GM23338 (cell line): ENCODE measurements at regions not wholly inside any gene's neighbourhood (a gene's known extent, or its start where the extent isn't known, plus 50 kb on each side); places are given as distances from the start of the nearest gene placed in this dataset.

ENCODE experiments used
- ATAC-seq: fragments of 200-7000 bp; cut with Tn5 transposase; 3 replicates; pipeline ENCODE4 v1.9.1; 2020
- DNase-seq: peaks from one replicate; pipeline ENCODE4 v3.0.0-alpha.2; 2015; ENCODE audit warnings: low spot score
- H2AFZ ChIP-seq: fragments of 200-600 bp; sonication (generic); 2 replicates; pipeline ENCODE4 v1.8.0; 2016; ENCODE audit warnings: antibody characterized with exemption, mild to moderate bottlenecking, moderate library complexity
- H3F3A ChIP-seq: fragments of 200-600 bp; sonication (generic); replicated peaks from 2 replicates; pipeline ENCODE4 v1.8.0; 2017; ENCODE audit warnings: antibody characterized with exemption, mixed run types, low read depth
- H3K27ac ChIP-seq: fragments of 200-600 bp; sonication (generic); 2 replicates; pipeline ENCODE4 v1.6.1; 2016; ENCODE audit warnings: low read depth
- H3K27me3 ChIP-seq: fragments of 200-600 bp; sonication (generic); 2 replicates; pipeline ENCODE4 v1.8.0; 2016; ENCODE audit warnings: mild to moderate bottlenecking, mixed run types, moderate library complexity; ENCODE audit not compliant: insufficient read depth
- H3K36me3 ChIP-seq: fragments of 200-600 bp; sonication (generic); 2 replicates; pipeline ENCODE4 v1.8.0; 2016; ENCODE audit warnings: mild to moderate bottlenecking; ENCODE audit not compliant: insufficient read depth
- H3K4me1 ChIP-seq: fragments of 200-600 bp; sonication (generic); 2 replicates; pipeline ENCODE4 v1.8.0; 2016; ENCODE audit warnings: mild to moderate bottlenecking, moderate library complexity; ENCODE audit not compliant: insufficient read depth
- H3K4me2 ChIP-seq: fragments of 200-600 bp; sonication (generic); 2 replicates; pipeline ENCODE4 v1.7.1; 2017; ENCODE audit warnings: mixed run types
- H3K4me3 ChIP-seq: fragments of 200-600 bp; sonication (generic); 2 replicates; pipeline ENCODE4 v1.6.1; 2016; ENCODE audit warnings: mixed run types
- H3K79me2 ChIP-seq: fragments of 200-600 bp; sonication (generic); replicated peaks from 2 replicates; pipeline ENCODE4 v1.8.0; 2017; ENCODE audit warnings: mild to moderate bottlenecking; ENCODE audit not compliant: insufficient read depth
- H3K9me2 ChIP-seq: fragments of 200-600 bp; sonication (generic); 2 replicates; pipeline ENCODE4 v1.8.0; 2017; ENCODE audit not compliant: insufficient read depth
- H4K20me1 ChIP-seq: fragments of 200-600 bp; sonication (generic); replicated peaks from 2 replicates; pipeline ENCODE4 v1.8.0; 2017; ENCODE audit warnings: mild to moderate bottlenecking; ENCODE audit not compliant: insufficient read depth
- H3K27ac Mint-ChIP-seq: 2 replicates; pipeline ENCODE4 v1.8.0; 2020; ENCODE audit warnings: inconsistent platforms, mild to moderate bottlenecking, moderate library complexity, mixed read lengths
- H3K27me3 Mint-ChIP-seq: 3 replicates; pipeline ENCODE4 v1.8.0; 2022; ENCODE audit warnings: low read depth, mild to moderate bottlenecking, moderate library complexity, mixed read lengths, inconsistent platforms; ENCODE audit not compliant: insufficient read depth, poor library complexity
- H3K36me3 Mint-ChIP-seq: 3 replicates; pipeline ENCODE4 v1.8.0; 2021; ENCODE audit warnings: low read depth, mild to moderate bottlenecking, inconsistent platforms, moderate library complexity, mixed read lengths
- H3K4me1 Mint-ChIP-seq: 3 replicates; pipeline ENCODE4 v1.8.0; 2020; ENCODE audit warnings: mild to moderate bottlenecking, inconsistent platforms, mixed read lengths
- H3K4me3 Mint-ChIP-seq: 3 replicates; pipeline ENCODE4 v1.8.0; 2021; ENCODE audit warnings: moderate library complexity, mild to moderate bottlenecking, inconsistent platforms, mixed read lengths
- H3K9me3 Mint-ChIP-seq: 3 replicates; pipeline ENCODE4 v1.8.0; 2020; ENCODE audit warnings: moderate library complexity, mild to moderate bottlenecking, inconsistent platforms, mixed read lengths
- CREB1 ChIP-seq: fragments of 250-450 bp; sonication (Bioruptor Pico); IDR thresholded peaks from 2 replicates; pipeline ENCODE4 v1.5.0; 2020; ENCODE audit warnings: low read depth, mild to moderate bottlenecking, moderate library complexity
- JUNB ChIP-seq: IDR thresholded peaks from one replicate; pipeline ENCODE4 v1.6.1; 2016; ENCODE audit warnings: antibody characterized with exemption; ENCODE audit not compliant: unreplicated experiment
- POLR2AphosphoS5 ChIP-seq: IDR thresholded peaks from 2 replicates; pipeline ENCODE4 v1.6.1; 2016; ENCODE audit warnings: antibody characterized with exemption, low read depth
- ZNF331 ChIP-seq: fragments of 250-450 bp; sonication (Bioruptor Pico); IDR thresholded peaks from 2 replicates; pipeline ENCODE4 v1.5.0; 2020; ENCODE audit warnings: low read depth, mild to moderate bottlenecking, moderate library complexity
- TF ChIP-seq, protein P1 (sequence below), 2 experiments: fragments of 200-600 bp in 1 of 2; sonication (generic) in 1 of 2; conservative IDR thresholded peaks; 2 replicates each; pipeline versions ENCODE4 v1.5.1 to v1.6.1; 2016 to 2017; ENCODE audit warnings: antibody characterized with exemption in 2 of 2, low read depth in 2 of 2, mild to moderate bottlenecking in 2 of 2, moderate library complexity in 1 of 2
- TF ChIP-seq, protein P2 (sequence below): IDR thresholded peaks from 2 replicates; pipeline ENCODE4 v1.6.1; 2016; ENCODE audit warnings: antibody characterized with exemption
- TF ChIP-seq, protein P3 (sequence below): fragments of 250-450 bp; sonication (Bioruptor Pico); IDR thresholded peaks from 2 replicates; pipeline ENCODE4 v1.5.0; 2020; ENCODE audit warnings: mild to moderate bottlenecking, moderate library complexity
- TF ChIP-seq, protein P4 (sequence below): IDR thresholded peaks from one replicate; pipeline ENCODE4 v1.6.1; 2018; ENCODE audit warnings: antibody characterized with exemption; ENCODE audit not compliant: unreplicated experiment

DNA sequence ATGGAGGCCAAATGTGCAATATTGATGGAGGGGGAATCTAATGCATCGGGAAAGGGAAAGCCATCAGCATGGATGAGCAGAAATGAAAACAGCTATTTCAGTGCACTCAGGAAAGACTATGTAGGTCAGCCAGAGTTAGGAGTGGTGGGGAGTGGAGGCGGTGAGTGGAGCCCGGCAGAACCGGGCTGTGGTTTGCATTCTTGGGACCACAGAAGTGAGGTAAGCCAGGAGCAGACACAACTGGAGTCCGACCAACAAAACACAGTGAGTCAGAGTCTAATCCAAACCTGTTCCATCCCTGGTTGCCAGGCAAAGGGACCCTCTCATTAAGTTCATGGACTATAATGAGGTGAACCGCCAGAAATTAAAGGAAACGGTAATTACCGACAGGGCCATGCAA is 61.1 kb upstream of the RAB12 start:
- no peaks in the 10 kb centered on the region; the same call in 1 of the 2 replicates for H3K4me1 ChIP-seq
- H4K20me1 ChIP-seq: no peaks in the 10 kb centered on the region
- H3F3A ChIP-seq: no peaks in the 10 kb centered on the region
- H3K27me3 ChIP-seq: no peaks in the 10 kb centered on the region
- no peaks in the 10 kb centered on the region for H3K36me3 ChIP-seq
- Mint-ChIP-seq H3K4me3 (no peak overlapping the region), H3K36me3 (no peaks in the 10 kb centered on the region), H3K27ac (no peak overlapping the region), H3K27me3 (peaks cover 3% of the 10 kb centered on the region), H3K4me1 (peaks cover 18% of the 10 kb centered on the region), H3K9me3 (no peaks in the 10 kb centered on the region; the same call in 1 of the 3 replicates)
- DNase-seq: no peak
- H2AFZ ChIP-seq: no peak overlapping the region
- ATAC-seq: no peak
- TF ChIP-seq, protein P1, sequence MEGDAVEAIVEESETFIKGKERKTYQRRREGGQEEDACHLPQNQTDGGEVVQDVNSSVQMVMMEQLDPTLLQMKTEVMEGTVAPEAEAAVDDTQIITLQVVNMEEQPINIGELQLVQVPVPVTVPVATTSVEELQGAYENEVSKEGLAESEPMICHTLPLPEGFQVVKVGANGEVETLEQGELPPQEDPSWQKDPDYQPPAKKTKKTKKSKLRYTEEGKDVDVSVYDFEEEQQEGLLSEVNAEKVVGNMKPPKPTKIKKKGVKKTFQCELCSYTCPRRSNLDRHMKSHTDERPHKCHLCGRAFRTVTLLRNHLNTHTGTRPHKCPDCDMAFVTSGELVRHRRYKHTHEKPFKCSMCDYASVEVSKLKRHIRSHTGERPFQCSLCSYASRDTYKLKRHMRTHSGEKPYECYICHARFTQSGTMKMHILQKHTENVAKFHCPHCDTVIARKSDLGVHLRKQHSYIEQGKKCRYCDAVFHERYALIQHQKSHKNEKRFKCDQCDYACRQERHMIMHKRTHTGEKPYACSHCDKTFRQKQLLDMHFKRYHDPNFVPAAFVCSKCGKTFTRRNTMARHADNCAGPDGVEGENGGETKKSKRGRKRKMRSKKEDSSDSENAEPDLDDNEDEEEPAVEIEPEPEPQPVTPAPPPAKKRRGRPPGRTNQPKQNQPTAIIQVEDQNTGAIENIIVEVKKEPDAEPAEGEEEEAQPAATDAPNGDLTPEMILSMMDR (conservative IDR thresholded peaks at IDR 0.05; ENCODE audit: low read depth in 2 of 2): no peak
- no peak for TF ChIP-seq JUNB
- TF ChIP-seq, protein P2, sequence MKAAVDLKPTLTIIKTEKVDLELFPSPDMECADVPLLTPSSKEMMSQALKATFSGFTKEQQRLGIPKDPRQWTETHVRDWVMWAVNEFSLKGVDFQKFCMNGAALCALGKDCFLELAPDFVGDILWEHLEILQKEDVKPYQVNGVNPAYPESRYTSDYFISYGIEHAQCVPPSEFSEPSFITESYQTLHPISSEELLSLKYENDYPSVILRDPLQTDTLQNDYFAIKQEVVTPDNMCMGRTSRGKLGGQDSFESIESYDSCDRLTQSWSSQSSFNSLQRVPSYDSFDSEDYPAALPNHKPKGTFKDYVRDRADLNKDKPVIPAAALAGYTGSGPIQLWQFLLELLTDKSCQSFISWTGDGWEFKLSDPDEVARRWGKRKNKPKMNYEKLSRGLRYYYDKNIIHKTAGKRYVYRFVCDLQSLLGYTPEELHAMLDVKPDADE: no peak
- H3K4me2 ChIP-seq: no peak overlapping the region
- no peak overlapping the region for H3K4me3 ChIP-seq
- H3K9me2 ChIP-seq: peaks cover 1% of the 10 kb centered on the region; the same call in 1 of the 2 replicates
- no peak overlapping the region for H3K27ac ChIP-seq
- no peaks in the 10 kb centered on the region for H3K79me2 ChIP-seq

DNA sequence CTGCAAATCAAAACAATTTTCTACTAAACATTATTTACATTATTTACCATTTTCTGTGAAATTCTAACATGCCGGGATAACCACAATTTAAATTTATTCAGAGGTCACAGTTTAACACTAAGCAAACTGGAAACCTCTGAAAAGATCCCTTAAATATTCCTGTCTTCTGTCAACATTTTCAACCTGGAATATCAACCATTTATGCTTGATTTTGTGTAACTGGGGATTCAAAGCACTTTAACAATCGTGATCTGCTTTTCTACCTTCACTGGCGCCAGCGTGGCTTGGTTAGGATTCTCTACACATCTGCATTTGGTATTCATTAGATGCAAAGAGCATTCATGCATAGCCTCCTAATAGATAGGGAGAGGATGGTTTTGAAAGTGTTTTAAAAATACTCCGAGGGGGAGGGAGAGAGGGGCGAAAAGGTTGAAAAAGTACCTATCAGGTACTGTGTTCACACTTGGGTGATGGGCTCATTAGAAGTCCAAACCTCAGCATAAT is 59.9 kb upstream of the RAB12 start:
- H4K20me1 ChIP-seq: no peaks in the 10 kb centered on the region
- Mint-ChIP-seq H3K4me3 (no peak overlapping the region), H3K27ac (no peak overlapping the region), H3K4me1 (peaks cover 23% of the 10 kb centered on the region), H3K9me3 (no peaks in the 10 kb centered on the region; the same call in 1 of the 3 replicates), H3K27me3 (peaks cover 3% of the 10 kb centered on the region), H3K36me3 (no peaks in the 10 kb centered on the region)
- H3K4me2 ChIP-seq: no peak overlapping the region
- no peaks in the 10 kb centered on the region for H3K79me2 ChIP-seq
- no peaks in the 10 kb centered on the region for H3K9me2 ChIP-seq
- H2AFZ ChIP-seq: 0 out of 2 replicates have a peak overlapping the region, but pooled peaks have one; percentile 6
- no peaks in the 10 kb centered on the region for H3F3A ChIP-seq
- DNase-seq (no peak), ATAC-seq (no peak)
- H3K27ac ChIP-seq: no peak overlapping the region
- no peak overlapping the region for H3K4me3 ChIP-seq
- H3K27me3 ChIP-seq: no peaks in the 10 kb centered on the region
- no peaks in the 10 kb centered on the region; the same call in 1 of the 2 replicates for H3K4me1 ChIP-seq
- H3K36me3 ChIP-seq: no peaks in the 10 kb centered on the region
- TF ChIP-seq JUNB: no peak
- TF ChIP-seq, protein P3, sequence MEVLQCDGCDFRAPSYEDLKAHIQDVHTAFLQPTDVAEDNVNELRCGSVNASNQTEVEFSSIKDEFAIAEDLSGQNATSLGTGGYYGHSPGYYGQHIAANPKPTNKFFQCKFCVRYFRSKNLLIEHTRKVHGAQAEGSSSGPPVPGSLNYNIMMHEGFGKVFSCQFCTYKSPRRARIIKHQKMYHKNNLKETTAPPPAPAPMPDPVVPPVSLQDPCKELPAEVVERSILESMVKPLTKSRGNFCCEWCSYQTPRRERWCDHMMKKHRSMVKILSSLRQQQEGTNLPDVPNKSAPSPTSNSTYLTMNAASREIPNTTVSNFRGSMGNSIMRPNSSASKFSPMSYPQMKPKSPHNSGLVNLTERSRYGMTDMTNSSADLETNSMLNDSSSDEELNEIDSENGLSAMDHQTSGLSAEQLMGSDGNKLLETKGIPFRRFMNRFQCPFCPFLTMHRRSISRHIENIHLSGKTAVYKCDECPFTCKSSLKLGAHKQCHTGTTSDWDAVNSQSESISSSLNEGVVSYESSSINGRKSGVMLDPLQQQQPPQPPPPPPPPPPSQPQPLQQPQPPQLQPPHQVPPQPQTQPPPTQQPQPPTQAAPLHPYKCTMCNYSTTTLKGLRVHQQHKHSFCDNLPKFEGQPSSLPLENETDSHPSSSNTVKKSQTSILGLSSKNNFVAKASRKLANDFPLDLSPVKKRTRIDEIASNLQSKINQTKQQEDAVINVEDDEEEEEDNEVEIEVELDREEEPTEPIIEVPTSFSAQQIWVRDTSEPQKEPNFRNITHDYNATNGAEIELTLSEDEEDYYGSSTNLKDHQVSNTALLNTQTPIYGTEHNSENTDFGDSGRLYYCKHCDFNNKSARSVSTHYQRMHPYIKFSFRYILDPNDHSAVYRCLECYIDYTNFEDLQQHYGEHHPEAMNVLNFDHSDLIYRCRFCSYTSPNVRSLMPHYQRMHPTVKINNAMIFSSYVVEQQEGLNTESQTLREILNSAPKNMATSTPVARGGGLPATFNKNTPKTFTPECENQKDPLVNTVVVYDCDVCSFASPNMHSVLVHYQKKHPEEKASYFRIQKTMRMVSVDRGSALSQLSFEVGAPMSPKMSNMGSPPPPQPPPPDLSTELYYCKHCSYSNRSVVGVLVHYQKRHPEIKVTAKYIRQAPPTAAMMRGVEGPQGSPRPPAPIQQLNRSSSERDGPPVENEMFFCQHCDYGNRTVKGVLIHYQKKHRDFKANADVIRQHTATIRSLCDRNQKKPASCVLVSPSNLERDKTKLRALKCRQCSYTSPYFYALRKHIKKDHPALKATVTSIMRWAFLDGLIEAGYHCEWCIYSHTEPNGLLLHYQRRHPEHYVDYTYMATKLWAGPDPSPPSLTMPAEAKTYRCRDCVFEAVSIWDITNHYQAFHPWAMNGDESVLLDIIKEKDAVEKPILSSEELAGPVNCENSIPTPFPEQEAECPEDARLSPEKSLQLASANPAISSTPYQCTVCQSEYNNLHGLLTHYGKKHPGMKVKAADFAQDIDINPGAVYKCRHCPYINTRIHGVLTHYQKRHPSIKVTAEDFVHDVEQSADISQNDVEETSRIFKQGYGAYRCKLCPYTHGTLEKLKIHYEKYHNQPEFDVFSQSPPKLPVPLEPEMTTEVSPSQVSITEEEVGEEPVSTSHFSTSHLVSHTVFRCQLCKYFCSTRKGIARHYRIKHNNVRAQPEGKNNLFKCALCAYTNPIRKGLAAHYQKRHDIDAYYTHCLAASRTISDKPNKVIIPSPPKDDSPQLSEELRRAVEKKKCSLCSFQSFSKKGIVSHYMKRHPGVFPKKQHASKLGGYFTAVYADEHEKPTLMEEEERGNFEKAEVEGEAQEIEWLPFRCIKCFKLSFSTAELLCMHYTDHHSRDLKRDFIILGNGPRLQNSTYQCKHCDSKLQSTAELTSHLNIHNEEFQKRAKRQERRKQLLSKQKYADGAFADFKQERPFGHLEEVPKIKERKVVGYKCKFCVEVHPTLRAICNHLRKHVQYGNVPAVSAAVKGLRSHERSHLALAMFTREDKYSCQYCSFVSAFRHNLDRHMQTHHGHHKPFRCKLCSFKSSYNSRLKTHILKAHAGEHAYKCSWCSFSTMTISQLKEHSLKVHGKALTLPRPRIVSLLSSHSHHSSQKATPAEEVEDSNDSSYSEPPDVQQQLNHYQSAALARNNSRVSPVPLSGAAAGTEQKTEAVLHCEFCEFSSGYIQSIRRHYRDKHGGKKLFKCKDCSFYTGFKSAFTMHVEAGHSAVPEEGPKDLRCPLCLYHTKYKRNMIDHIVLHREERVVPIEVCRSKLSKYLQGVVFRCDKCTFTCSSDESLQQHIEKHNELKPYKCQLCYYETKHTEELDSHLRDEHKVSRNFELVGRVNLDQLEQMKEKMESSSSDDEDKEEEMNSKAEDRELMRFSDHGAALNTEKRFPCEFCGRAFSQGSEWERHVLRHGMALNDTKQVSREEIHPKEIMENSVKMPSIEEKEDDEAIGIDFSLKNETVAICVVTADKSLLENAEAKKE (CRISPR knock-in tag): no peak
- no peak for TF ChIP-seq CREB1 (CRISPR knock-in tag)
- TF ChIP-seq POLR2AphosphoS5: no peak
- TF ChIP-seq, protein P4, sequence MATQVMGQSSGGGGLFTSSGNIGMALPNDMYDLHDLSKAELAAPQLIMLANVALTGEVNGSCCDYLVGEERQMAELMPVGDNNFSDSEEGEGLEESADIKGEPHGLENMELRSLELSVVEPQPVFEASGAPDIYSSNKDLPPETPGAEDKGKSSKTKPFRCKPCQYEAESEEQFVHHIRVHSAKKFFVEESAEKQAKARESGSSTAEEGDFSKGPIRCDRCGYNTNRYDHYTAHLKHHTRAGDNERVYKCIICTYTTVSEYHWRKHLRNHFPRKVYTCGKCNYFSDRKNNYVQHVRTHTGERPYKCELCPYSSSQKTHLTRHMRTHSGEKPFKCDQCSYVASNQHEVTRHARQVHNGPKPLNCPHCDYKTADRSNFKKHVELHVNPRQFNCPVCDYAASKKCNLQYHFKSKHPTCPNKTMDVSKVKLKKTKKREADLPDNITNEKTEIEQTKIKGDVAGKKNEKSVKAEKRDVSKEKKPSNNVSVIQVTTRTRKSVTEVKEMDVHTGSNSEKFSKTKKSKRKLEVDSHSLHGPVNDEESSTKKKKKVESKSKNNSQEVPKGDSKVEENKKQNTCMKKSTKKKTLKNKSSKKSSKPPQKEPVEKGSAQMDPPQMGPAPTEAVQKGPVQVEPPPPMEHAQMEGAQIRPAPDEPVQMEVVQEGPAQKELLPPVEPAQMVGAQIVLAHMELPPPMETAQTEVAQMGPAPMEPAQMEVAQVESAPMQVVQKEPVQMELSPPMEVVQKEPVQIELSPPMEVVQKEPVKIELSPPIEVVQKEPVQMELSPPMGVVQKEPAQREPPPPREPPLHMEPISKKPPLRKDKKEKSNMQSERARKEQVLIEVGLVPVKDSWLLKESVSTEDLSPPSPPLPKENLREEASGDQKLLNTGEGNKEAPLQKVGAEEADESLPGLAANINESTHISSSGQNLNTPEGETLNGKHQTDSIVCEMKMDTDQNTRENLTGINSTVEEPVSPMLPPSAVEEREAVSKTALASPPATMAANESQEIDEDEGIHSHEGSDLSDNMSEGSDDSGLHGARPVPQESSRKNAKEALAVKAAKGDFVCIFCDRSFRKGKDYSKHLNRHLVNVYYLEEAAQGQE: no peak
- no peak for TF ChIP-seq ZNF331 (CRISPR knock-in tag)
